ENCODE measurements at regions not wholly inside any gene's neighbourhood (a gene's known extent, or its start where the extent isn't known, plus 50 kb on each side); places are given as distances from the start of the nearest gene placed in this dataset.

DNA sequence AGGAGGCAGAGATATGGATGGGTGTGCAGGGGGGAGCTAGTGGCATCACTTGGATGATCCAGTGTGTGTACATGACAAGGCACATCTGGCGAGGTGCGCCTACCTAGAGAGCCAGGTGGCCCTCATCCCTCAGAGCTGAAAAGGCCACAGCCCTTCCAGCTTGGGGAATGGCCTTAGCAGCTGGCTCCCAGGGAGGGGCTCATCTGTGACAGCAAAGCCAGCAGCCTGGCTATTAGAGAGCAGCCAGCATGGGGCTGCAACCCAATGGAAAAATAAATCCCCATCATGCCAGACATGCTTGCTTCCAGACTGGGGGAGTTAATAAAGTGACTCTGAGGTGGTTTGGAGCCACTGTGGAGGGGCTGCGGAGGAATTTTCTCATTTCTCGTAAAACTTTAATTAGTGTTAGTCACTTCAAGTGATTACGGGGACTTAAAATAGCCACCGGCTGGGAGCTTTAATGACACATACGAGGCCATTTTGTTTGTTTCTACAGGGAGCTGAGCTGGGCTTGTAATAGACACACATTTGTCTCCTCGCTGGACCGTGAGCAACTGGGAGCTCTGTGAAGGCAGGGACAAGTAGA is 111.2 kb upstream of the ALX4 start:
- H3K27ac ChIP-seq = no peak overlapping the region
- TF ChIP-seq POLR2A (IDR thresholded peaks at IDR 0.05) (no peak), EP300 (IDR thresholded peaks at IDR 0.05) (no peak), POLR2AphosphoS5 (IDR thresholded peaks at IDR 0.05) (no peak)
- TF ChIP-seq, protein P1, sequence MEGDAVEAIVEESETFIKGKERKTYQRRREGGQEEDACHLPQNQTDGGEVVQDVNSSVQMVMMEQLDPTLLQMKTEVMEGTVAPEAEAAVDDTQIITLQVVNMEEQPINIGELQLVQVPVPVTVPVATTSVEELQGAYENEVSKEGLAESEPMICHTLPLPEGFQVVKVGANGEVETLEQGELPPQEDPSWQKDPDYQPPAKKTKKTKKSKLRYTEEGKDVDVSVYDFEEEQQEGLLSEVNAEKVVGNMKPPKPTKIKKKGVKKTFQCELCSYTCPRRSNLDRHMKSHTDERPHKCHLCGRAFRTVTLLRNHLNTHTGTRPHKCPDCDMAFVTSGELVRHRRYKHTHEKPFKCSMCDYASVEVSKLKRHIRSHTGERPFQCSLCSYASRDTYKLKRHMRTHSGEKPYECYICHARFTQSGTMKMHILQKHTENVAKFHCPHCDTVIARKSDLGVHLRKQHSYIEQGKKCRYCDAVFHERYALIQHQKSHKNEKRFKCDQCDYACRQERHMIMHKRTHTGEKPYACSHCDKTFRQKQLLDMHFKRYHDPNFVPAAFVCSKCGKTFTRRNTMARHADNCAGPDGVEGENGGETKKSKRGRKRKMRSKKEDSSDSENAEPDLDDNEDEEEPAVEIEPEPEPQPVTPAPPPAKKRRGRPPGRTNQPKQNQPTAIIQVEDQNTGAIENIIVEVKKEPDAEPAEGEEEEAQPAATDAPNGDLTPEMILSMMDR (IDR thresholded peaks at IDR 0.05) = no peak
- DNase-seq (ENCODE audit: low spot score in 2 of 2) = no peak
- no peaks in the 10 kb centered on the region for H3K4me1 ChIP-seq
- peaks cover 14% of the 10 kb centered on the region for H3K27me3 ChIP-seq
- 81% methylated on average over 9 of the region's 9 CpGs for WGBS
- no peak overlapping the region for H3K4me3 ChIP-seq
- no peaks in the 10 kb centered on the region for H3K36me3 ChIP-seq
- no peaks in the 10 kb centered on the region for H3K9me3 ChIP-seq

DNA sequence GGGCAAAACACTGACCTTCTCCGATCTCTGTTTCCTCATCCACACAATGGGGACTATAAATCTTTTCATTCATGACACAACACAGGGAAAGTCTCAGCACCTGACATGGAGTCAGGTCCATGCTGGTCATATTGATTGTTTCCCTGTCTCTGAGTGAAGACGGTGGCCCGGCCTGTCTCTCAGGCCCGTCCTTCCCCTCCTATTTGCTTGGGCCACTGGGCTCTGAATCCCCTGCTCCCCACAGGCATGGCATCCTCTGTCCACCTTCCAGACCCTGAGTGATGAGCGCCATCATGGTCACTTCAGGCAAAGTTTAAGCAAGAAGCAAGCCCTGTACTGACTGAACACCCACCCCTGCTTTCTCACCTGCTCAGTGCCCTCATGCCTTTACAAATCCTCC is 113.3 kb upstream of the ALX4 start:
- WGBS = 73% methylated on average over 5 of the region's 5 CpGs
- H3K4me1 ChIP-seq = no peaks in the 10 kb centered on the region
- H3K27me3 ChIP-seq = peaks cover 23% of the 10 kb centered on the region
- no peak for DNase-seq (ENCODE audit: low spot score in 2 of 2)
- no peaks in the 10 kb centered on the region for H3K9me3 ChIP-seq
- TF ChIP-seq POLR2AphosphoS5 (IDR thresholded peaks at IDR 0.05) = no peak
- TF ChIP-seq, protein P1 (IDR thresholded peaks at IDR 0.05) = no peak
- TF ChIP-seq POLR2A (IDR thresholded peaks at IDR 0.05) = no peak
- no peak for TF ChIP-seq EP300 (IDR thresholded peaks at IDR 0.05)
- H3K27ac ChIP-seq = no peak overlapping the region
- no peak overlapping the region for H3K4me3 ChIP-seq
- H3K36me3 ChIP-seq = no peaks in the 10 kb centered on the region

DNA sequence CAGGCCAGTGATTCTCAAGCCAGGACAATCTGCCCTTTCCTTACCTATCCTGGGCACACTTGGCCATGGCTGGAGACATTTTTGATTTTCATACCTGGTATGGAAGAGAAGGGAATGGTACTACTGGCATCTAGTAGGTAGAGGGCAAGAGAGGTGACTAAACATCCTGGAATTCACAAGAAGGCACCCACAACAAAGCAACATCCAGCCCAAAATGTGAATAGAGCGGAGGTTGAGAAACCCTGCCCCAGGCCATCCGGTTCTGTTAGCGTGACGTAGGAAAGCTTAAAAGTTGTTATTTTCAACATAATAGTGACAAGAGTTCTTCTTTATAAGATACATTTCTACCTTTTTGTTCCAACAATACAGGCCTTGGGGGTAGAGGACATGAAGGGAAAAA is 114.9 kb upstream of the ALX4 start:
- no peak for DNase-seq (ENCODE audit: low spot score in 2 of 2)

DNA sequence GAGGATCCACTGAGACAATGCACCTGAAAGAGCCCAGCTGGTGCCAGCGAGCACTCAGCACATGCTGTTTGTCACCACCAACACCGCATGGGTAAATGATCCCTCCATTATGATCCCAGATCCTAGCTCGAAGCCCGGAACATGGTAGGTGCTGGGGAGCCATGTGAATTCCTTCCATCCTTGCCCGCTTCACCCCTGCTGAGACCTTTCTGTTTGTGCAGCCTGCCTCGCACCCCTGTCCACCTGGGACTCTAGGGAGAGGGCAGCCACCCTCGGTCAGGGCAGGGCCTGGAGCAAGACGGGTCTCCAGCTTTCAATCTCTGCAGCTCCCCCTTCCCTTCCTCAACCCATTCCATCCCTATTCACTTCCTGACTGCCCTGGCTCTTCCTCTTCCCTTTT is 116.2 kb upstream of the ALX4 start:
- no peak for DNase-seq (ENCODE audit: low spot score in 2 of 2)
- H3K27me3 ChIP-seq = peaks cover 24% of the 10 kb centered on the region
- H3K27ac ChIP-seq = no peak overlapping the region
- H3K4me3 ChIP-seq = no peak overlapping the region
- no peaks in the 10 kb centered on the region for H3K9me3 ChIP-seq
- H3K4me1 ChIP-seq = no peaks in the 10 kb centered on the region
- TF ChIP-seq EP300 (IDR thresholded peaks at IDR 0.05) (no peak), POLR2A (IDR thresholded peaks at IDR 0.05) (no peak), POLR2AphosphoS5 (IDR thresholded peaks at IDR 0.05) (no peak)
- TF ChIP-seq, protein P1 (IDR thresholded peaks at IDR 0.05) = no peak
- H3K36me3 ChIP-seq = no peaks in the 10 kb centered on the region
- 87% methylated on average over 8 of the region's 8 CpGs for WGBS

More for the DNA sequence above, 114.9 kb upstream of the ALX4 start:
- Histone ChIP-seq H3K4me3 (no peak overlapping the region), H3K4me1 (no peaks in the 10 kb centered on the region), H3K36me3 (no peaks in the 10 kb centered on the region), H3K27ac (no peak overlapping the region), H3K9me3 (no peaks in the 10 kb centered on the region), H3K27me3 (peaks cover 20% of the 10 kb centered on the region)
- 62% methylated on average over 4 of the region's 4 CpGs for WGBS
- TF ChIP-seq POLR2AphosphoS5 (IDR thresholded peaks at IDR 0.05) (no peak), EP300 (IDR thresholded peaks at IDR 0.05) (no peak), POLR2A (IDR thresholded peaks at IDR 0.05) (no peak)
- TF ChIP-seq, protein P1 (IDR thresholded peaks at IDR 0.05) = no peak

DNA sequence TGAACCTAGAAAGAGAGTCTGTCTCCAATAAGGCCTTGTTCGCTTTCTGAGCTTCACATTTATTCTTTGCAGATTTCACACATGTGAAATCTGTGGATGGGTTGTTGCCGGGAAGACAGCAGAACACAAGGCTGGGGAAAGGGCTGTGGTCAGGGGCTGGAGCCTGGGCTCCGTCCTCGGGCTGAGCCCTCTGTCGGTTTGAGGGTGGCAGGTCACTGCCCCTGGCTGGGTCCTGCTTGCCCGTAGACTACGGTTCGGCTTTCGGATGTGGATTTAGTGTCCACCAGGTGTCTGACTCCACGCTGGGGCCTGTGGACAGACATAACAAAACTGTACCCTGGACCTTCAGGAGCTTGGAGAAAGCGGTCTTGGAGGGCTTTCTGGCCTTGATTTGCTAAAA is 117.0 kb upstream of the ALX4 start:
- 91% methylated on average over 11 of the region's 11 CpGs for WGBS
- H3K9me3 ChIP-seq = no peaks in the 10 kb centered on the region

More for the DNA sequence above, 117.0 kb upstream of the ALX4 start:
- Histone ChIP-seq H3K27ac (no peak overlapping the region), H3K4me3 (no peak overlapping the region), H3K27me3 (peaks cover 28% of the 10 kb centered on the region), H3K4me1 (no peaks in the 10 kb centered on the region), H3K36me3 (no peaks in the 10 kb centered on the region)
- DNase-seq (ENCODE audit: low spot score in 2 of 2) = no peak
- TF ChIP-seq, protein P1 (IDR thresholded peaks at IDR 0.05) = no peak
- TF ChIP-seq POLR2A (IDR thresholded peaks at IDR 0.05) = no peak
- no peak for TF ChIP-seq EP300 (IDR thresholded peaks at IDR 0.05)
- no peak for TF ChIP-seq POLR2AphosphoS5 (IDR thresholded peaks at IDR 0.05)

Data from suprapubic skin (tissue), 4 donors.